RPMI8226 (cell line): ENCODE measurements at regions not wholly inside any gene's neighbourhood (a gene's known extent, or its start where the extent isn't known, plus 50 kb on each side); places are given as distances from the start of the nearest gene placed in this dataset.
"Not testable (repeated sequence)": the region's sequence is repeated elsewhere in the genome, so short reads cannot be mapped to it uniquely, and the experiment has no call there.

ENCODE experiments used
- DNase-seq: peaks from one replicate; pipeline ENCODE4 v3.0.0-alpha.2; 2015

GRCh38 chr5:101627770-101628169 lies 668.3 kb downstream of the SLCO4C1 start:
- not testable (repeated sequence) for DNase-seq

- no peak for DNase-seq
Observed at GRCh38 chr5:101626572-101626971, 669.5 kb downstream of the SLCO4C1 start.

GRCh38 chr5:101611039-101611438 lies 685.0 kb downstream of the SLCO4C1 start:
- DNase-seq: peak; percentile 5

- no peak for DNase-seq
Observed at GRCh38 chr5:101608322-101608721, 687.8 kb downstream of the SLCO4C1 start.

GRCh38 chr5:101605700-101606099 lies 690.4 kb downstream of the SLCO4C1 start:
- no peak for DNase-seq

GRCh38 chr5:101600614-101601013 lies 695.5 kb downstream of the SLCO4C1 start:
- no peak for DNase-seq

- no peak for DNase-seq
Observed at GRCh38 chr5:101590384-101590783, 687.3 kb upstream of the ST8SIA4 start.

GRCh38 chr5:101585366-101585765 lies 682.3 kb upstream of the ST8SIA4 start:
- no peak for DNase-seq

GRCh38 chr5:101580591-101580990 lies 677.5 kb upstream of the ST8SIA4 start:
- DNase-seq: no peak

- no peak for DNase-seq
Observed at GRCh38 chr5:101574017-101574416, 670.9 kb upstream of the ST8SIA4 start.

GRCh38 chr5:101561018-101561417 lies 657.9 kb upstream of the ST8SIA4 start:
- DNase-seq: no peak

GRCh38 chr5:101543780-101544179 lies 640.7 kb upstream of the ST8SIA4 start:
- no peak for DNase-seq

- no peak for DNase-seq
Observed at GRCh38 chr5:101539315-101539714, 636.2 kb upstream of the ST8SIA4 start.

GRCh38 chr5:101535626-101536025 lies 632.5 kb upstream of the ST8SIA4 start:
- no peak for DNase-seq

GRCh38 chr5:101534491-101535110 lies 631.5 kb upstream of the ST8SIA4 start:
- no peak for DNase-seq

- no peak for DNase-seq
Observed at GRCh38 chr5:101532430-101532829, 629.3 kb upstream of the ST8SIA4 start.

- DNase-seq: no peak
Observed at GRCh38 chr5:101531026-101531425, 627.9 kb upstream of the ST8SIA4 start.

- not testable (repeated sequence) for DNase-seq
Observed at GRCh38 chr5:101529094-101529493, 626.0 kb upstream of the ST8SIA4 start.

- DNase-seq: no peak
Observed at GRCh38 chr5:101520417-101520816, 617.3 kb upstream of the ST8SIA4 start.

- DNase-seq: no peak
Observed at GRCh38 chr5:101517795-101518194, 614.7 kb upstream of the ST8SIA4 start.

- no peak for DNase-seq
Observed at GRCh38 chr5:101515721-101516120, 612.6 kb upstream of the ST8SIA4 start.

- DNase-seq: no peak
Observed at GRCh38 chr5:101505891-101506570, 602.9 kb upstream of the ST8SIA4 start.

GRCh38 chr5:101482931-101483330 lies 579.8 kb upstream of the ST8SIA4 start:
- no peak for DNase-seq

- DNase-seq: no peak
Observed at GRCh38 chr5:101473483-101473882, 570.4 kb upstream of the ST8SIA4 start.

- no peak for DNase-seq
Observed at GRCh38 chr5:101461455-101461854, 558.4 kb upstream of the ST8SIA4 start.
